ENCODE measurements at regions not wholly inside any gene's neighbourhood (a gene's known extent, or its start where the extent isn't known, plus 50 kb on each side); places are given as distances from the start of the nearest gene placed in this dataset.

DNA sequence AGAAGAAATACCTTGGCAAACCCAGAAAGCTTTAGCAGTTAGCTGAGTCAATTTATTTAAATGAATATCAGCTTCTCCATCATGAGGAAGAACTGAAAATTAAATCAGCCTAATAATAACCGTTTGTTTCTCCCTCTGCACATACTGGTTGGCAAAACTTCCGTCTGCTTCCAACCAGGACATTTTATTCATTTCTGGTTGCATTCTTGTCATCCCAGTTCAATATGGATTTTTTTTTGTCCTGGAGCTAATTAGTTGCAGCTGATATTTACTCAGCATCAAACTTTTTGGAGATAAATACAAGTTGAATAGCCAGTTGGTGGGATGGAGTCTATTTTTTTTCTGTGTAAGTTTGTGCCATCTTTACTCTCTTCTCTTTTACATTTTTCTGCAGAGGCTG is 126.5 kb upstream of the GDNF start:
- TF ChIP-seq POLR2A (IDR thresholded peaks at IDR 0.05), result no peak
- TF ChIP-seq, protein P1, sequence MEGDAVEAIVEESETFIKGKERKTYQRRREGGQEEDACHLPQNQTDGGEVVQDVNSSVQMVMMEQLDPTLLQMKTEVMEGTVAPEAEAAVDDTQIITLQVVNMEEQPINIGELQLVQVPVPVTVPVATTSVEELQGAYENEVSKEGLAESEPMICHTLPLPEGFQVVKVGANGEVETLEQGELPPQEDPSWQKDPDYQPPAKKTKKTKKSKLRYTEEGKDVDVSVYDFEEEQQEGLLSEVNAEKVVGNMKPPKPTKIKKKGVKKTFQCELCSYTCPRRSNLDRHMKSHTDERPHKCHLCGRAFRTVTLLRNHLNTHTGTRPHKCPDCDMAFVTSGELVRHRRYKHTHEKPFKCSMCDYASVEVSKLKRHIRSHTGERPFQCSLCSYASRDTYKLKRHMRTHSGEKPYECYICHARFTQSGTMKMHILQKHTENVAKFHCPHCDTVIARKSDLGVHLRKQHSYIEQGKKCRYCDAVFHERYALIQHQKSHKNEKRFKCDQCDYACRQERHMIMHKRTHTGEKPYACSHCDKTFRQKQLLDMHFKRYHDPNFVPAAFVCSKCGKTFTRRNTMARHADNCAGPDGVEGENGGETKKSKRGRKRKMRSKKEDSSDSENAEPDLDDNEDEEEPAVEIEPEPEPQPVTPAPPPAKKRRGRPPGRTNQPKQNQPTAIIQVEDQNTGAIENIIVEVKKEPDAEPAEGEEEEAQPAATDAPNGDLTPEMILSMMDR (IDR thresholded peaks at IDR 0.05), result no peak
